HG03520 (cell line): ENCODE measurements at regions not wholly inside any gene's neighbourhood (a gene's known extent, or its start where the extent isn't known, plus 50 kb on each side); places are given as distances from the start of the nearest gene placed in this dataset.
"Not testable (repeated sequence)": the region's sequence is repeated elsewhere in the genome, so short reads cannot be mapped to it uniquely, and the experiment has no call there.

ENCODE experiments used
- ATAC-seq: cut with Tn5 transposase; IDR thresholded peaks from one replicate; pipeline ENCODE4 v1.9.1; 2021; ENCODE audit warnings: mild to moderate bottlenecking, moderate library complexity; ENCODE audit not compliant: unreplicated experiment

- no peak for ATAC-seq
Measured at GRCh38 chr5:67657055-67657454, 460.5 kb upstream of the CD180 start.

DNA sequence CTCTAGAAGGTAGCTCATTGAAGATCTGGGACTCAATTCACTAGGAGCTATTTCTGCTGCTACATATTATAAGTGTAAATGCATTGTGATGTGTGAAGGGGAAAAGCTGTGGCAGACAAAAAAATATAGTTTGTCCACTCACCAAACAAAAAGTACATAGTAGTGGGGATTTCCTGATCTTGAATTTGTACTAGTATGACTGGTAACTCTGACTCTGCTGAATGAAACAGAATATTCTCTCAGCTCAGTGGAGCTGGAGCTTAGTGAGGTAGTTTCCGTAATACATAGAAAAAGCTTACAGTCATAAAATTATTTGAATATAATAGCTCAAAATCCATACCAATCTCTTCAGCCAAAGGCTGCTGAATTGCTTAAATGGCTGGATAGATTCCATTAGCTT lies 455.6 kb upstream of the CD180 start:
- ATAC-seq: no peak

DNA sequence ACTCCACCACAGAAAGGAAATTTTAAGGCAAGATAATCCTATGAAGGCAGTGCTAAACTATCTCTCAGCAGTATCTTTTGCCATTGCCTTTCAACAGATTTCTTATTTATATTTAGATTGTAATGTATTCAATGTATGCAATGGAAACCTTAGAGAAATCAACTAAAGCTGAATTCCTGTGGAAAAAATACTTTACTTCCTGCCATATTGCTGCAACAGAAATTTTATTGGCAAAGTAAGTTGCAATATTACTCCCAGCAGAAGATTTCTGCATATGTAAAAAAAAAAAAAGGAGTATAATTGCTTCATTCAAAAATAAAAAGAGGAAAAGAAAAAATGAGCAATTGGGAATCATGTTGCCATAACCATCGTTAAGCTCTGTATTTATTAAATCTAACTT lies 454.6 kb upstream of the CD180 start:
- no peak for ATAC-seq

- ATAC-seq: no peak
Measured at GRCh38 chr5:67648201-67648671, 451.6 kb upstream of the CD180 start.

DNA sequence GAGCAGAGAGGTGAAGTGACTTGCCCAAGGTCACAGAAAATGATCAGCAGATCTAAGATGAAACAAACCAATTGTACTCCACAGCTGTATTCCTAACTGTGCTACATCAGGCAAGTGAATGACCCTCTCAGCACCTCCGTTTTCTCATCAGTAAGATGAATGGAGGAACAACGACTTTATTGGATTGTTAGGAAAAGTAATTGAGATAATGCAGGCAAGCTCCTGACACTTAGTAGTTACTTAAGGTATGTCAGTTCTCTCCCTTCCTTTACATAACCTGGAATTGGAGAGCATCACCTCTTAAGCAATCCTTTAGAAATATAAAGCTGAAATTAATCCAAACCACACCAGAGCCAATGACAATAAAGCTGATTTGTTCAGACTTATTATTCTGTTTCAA lies 451.2 kb upstream of the CD180 start:
- ATAC-seq: no peak

GRCh38 chr5:67644221-67644920 lies 447.8 kb upstream of the CD180 start:
- ATAC-seq: no peak

DNA sequence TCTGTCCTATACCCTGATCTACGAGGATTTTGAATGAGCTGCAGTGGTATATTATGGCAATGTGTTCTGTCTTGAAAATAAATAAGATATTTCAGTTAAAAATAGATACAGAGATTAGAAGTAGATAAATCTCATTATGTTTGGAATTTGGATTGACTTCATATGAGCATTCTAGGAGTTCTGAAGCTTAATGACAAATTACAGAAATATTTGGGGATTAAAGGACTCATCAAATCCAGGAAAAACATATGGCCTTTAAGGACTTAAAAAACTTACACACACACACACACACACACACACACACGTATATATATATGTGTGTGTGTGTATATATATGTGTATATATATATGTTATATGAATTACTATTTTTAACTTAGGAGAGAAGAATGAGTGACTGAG lies 446.9 kb upstream of the CD180 start:
- ATAC-seq: no peak

DNA sequence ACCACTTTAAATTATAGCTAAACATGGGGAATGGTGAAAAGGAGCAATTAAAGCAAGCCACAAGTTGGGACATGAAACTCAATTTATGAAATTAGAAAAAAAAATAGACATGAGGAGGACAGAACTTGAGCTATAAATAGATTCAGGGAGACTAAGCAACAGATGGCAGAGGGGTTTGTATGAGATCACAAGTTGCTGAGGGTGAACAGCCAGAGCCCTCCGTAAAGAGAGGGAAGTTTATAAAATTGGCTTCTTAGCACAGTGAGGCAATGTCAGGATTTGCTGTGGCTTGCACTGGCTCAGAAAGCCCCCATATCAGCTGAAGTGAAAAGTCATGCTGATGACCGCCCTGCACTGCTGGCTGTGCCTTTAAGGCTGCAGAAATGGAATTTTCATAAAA lies 443.4 kb upstream of the CD180 start:
- ATAC-seq: no peak

DNA sequence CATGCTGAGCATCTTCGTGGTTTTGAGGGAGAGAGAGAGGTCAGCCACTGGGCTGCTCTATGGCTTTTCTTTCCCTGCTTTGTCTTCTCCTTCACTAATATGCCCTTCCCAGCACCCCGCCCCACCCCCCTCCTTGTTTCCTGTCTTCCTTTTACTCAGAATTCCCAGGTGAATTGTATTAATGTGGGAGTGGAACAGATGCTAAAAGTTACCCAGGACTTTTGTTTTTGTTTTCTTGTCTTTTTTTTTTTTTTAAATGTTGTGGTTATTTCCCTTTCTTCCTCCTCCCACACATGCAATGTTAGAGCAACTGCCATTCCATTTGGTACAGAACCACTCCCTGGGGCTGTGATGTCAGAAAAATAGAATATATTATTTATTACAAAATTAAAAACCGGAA lies 442.7 kb upstream of the CD180 start:
- no peak for ATAC-seq

DNA sequence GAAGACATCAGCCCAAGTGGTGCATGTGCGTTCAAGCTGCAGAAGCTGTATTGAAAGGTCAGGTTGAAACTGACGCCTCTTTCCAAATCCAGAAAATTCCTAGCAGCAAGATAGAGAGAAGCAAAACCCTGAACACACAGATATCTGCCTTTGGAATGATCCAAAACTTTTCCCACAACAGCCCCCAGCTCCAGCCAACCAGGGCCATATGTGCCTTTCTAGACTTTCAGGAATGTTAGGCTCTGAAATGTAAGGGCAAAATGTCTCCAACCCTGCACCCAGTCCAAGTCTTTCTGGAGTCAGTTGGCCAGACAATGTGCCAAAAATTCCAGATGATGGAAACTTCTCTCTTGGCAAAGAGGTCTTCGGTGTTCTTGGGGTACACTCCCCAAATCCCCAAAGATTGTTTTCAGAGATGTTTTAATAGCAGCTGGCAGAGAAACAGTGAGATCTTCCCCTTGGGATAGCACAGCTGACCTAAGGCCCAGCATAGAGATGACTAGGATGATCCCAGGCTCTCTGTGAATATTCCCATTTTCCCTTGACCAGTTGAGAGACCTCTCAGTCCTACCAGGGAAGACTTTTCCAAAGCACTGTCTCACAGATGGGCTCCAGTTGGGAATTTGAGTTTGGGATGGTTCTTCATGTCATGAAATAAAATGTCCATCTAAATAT lies 440.4 kb upstream of the CD180 start:
- ATAC-seq: no peak

GRCh38 chr5:67636091-67636490 lies 439.5 kb upstream of the CD180 start:
- ATAC-seq: no peak

GRCh38 chr5:67627079-67627478 lies 430.5 kb upstream of the CD180 start:
- not testable (repeated sequence) for ATAC-seq

GRCh38 chr5:67623078-67623477 lies 426.5 kb upstream of the CD180 start:
- no peak for ATAC-seq

DNA sequence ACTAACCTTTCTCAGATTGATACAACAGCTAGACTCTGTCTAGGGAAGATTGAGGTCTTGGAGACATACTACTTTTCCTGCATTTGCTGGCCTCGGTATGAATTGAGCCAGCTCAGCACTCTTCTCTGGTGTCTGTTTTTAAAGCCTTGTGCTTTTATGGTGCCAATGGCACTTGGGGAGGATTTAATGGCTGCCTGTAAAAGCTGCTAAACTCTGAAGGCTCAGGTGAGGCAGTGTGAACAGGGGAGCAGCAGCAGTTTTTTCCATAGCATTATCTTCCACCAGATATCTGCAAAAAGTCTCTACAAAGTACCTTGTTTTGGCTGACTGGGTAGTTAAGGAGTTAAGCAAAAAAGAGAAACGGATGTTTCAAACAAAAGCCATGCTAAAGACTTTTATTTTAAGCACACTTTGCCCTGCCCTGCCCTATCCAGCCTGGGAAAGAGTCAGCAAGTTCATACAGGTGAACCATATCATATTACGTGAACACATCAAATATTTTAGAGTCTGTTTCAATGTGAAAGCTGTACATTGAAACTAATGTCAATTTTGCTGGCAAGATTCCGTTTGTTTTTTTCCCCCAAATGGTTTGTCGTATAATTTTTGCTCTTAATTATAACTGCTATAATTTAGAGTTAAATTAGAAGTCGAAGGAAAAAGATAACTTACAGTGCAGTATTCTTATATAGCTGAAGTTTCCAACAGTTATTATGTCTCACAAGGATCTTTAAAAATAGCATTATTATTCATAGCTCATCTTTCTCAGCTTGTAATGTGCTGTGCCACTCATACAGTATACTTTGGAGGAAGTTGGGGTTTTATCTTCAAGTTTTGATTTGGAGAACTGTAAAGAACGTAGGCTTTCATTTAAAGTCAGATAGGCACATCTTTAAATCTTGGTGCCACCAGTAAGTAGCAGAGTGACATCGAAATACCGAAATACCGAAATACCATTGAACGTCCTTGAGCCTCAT lies 424.1 kb upstream of the CD180 start:
- ATAC-seq: no peak

DNA sequence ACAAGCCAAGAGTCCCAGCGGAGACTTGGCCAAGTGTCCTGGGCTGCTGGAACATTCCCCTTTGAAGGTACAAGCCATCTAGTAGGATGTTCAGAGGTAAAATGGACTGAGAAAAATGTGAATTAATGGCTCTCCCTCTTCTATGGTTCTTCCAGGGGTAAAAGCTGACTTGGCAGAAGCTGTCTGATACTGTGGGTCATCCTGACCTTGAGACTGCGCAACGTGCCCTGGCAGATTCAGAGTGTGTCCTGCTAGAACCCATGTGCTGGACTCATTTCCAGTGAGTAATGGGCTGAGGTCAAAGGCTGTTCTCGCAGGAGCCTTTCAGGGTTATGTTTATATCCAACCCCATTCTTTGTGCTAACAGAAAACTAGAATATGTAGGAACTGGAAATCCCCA lies 423.0 kb upstream of the CD180 start:
- no peak for ATAC-seq

- no peak for ATAC-seq
Measured at GRCh38 chr5:67619235-67619634, 422.6 kb upstream of the CD180 start.

- ATAC-seq: no peak
Measured at GRCh38 chr5:67617051-67617450, 420.5 kb upstream of the CD180 start.

DNA sequence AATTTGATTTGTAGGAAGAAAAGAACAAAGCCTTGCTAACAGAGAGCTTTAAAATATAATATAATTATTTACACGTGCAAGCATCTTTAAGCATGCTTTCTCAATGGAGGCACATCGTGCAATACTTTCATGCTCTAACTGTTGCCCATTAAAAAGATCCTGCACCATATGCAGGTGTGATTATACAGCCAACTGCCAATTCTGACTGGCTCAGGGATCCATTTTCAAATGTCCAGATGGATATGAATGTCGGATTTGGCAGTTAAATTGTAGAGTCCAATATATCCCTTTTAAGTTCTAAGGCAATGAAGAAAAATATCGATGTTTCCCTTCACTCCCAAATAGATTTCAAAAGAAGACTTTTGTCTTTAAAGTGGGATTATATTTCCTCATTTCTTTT lies 416.4 kb upstream of the CD180 start:
- ATAC-seq: no peak

GRCh38 chr5:67610186-67610912 lies 413.8 kb upstream of the CD180 start:
- ATAC-seq: no peak

GRCh38 chr5:67607958-67608357 lies 411.4 kb upstream of the CD180 start:
- no peak for ATAC-seq

- ATAC-seq: no peak
Measured at GRCh38 chr5:67606586-67606947, 410.0 kb upstream of the CD180 start.
